Bone marrow (tissue), 2 donors: ENCODE measurements at regions not wholly inside any gene's neighbourhood (a gene's known extent, or its start where the extent isn't known, plus 50 kb on each side); places are given as distances from the start of the nearest gene placed in this dataset.
A peak's percentile ranks its signal among the peaks of the same experiment; 100 is the strongest.

Source experiments
- DNase-seq, 2 donors: peaks; one replicate each; lab custom pipeline; 2025; lab: John Stamatoyannopoulos, UW

DNA sequence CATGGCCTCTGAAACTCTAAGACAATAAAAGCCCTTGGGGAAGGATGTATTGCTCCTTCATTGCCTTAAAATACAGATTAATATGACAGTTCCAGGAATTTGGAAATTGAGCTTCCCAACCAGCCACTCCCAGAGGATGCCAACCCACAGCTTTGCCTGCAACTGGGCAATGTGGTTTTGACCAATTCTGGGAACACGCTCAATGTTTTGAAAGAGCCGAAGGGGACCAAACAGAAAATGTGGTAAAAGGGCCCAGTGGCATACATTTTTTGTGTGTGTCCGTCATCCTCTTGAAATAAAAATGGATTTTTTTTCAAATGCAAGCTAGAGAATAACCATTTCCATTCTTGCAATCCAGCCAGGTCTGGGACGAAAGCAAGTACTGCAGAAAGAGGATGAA lies 88.3 kb upstream of the PLEKHG7 start:
- no peak for DNase-seq

DNA sequence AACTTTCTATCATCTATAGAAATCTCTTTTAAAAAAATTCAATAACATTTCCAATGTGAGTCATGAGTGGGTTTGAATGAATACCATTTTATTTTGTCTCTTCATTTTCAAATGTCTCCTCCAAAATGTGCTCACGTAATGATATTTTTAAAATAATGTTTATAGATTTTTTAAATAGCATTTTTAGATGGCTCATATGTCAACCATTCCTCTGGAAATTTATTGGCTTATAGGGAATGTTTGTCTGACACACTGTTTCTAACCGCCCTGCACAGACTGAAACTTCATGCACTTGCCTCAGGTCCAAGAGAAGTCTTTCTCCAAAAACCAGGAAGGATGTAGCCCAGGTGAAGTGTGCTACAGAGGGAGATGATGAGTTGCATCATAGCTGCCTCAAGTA lies 88.8 kb upstream of the PLEKHG7 start:
- DNase-seq, result no peak

DNA sequence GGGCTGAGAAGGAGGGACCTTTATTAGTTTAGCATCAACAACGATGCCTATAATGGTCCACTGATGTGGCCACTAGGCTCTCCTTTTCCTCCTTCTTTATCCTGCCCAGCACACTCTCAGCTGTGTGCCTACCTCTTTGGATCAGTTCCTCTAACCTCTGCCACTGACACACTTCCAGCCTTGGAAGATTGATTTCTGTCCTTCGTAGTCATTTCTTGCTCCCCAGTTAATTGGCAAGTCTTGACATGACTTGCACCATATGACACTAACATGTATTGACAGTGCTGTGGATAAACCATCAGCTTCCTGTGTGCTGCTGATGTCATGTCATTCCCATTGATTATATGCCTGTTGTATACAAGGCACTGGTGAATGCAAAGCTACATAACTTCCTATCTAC lies 90.2 kb upstream of the PLEKHG7 start:
- DNase-seq, result no peak

DNA sequence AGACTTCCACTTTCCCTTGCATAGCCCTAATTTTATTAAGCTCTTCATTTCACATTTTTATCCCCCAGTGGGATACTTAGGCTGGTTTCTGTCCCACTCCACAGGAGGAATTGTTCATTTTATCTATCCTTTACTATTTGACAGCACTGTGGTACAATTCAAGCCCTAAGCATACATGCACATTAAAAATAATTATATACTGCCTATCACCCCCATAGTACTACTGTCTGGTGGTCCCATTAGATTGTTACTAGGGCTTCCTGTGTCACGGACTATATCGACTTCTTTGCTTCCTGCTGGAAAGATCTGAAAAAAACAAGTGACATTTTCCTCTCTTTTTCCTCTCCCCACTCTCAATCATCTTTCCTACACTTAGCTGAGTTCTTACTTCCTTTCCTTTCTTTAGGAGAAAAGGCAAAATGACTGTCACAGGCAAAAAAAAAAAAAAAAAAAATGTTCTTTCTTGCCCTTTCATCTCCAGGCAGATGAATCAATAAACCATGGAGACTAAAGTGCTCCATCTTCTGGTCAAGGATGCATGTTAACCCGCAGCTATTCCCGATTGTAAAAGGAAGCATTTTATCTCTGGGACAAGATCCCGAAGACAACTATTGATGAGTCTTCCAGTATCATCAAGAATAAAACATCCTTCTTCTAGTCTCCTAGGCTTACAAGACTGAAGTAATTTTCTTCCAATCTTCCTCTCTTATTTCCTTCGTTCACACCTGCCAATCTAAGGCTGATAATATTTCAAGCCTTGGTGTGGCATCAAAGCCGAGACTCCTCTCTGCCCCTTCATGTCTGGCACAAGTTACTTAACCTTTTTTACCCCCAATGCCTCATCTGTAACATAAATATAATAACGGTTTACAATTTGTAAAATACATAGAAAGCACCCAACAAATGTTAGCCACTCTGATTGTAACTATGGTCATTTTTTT lies 94.4 kb upstream of the PLEKHG7 start:
- DNase-seq, result no peak

DNA sequence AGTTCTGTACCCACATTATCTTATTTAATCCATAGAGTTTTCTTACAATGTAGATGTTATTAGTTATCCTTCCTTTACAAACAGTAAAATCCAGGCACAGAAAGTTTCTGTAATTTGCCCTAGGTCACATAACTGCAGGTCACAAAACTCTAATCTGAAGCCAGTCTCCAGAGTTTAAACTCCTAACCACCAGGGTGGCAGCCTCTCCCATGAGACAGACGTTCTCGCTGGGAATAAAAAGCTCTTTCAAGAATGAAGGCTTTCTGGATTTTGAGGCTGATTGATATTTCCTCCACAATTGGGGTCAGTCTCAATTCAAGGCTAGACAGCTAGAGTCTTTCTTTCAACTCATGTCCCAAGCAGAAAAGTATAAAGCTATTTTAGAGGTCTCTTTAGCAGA lies 95.8 kb upstream of the PLEKHG7 start:
- no peak for DNase-seq

DNA sequence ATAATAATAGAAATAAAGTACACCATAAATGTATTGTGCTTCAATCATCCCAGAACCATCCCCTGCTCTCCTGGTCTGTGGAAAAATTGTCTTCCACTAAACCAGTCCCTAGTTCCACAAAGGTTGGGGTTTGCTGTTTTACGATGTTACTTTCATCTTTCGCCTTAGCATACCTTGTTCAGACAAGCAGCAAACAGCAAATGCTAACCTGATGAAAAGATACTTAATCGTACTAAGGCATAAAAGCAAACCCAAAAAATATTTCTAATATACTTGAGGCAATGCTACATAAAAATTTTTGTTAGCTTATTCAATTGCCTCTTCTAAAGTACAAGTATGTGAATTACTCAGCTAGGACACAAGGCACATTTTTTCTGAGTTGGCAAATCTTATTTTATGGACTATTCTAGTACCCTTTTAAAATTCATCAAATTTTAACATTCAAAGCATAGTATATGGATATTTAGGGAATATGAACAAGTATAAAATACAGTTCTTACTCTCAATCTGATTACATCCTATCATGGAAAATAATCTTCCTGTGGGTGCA lies 97.1 kb upstream of the PLEKHG7 start:
- DNase-seq, result no peak

DNA sequence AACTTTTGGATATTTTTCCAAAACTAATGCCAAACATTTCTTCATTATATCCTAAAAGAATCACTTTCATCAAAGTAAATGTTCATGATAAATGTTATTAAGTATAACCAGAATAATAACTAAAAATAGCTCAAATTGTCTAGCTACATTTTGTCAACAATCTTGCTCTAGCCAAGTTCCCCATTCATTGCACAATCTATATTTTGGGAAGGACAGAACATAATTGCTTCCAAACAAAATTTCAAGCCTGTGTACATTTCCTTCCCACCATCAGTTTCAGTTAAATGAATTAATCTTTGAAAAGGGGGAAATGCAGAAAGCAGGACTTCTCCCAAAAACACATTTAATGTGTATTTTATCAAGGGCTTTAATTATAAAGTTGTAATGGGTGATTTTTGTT lies 98.0 kb upstream of the PLEKHG7 start:
- no peak for DNase-seq

DNA sequence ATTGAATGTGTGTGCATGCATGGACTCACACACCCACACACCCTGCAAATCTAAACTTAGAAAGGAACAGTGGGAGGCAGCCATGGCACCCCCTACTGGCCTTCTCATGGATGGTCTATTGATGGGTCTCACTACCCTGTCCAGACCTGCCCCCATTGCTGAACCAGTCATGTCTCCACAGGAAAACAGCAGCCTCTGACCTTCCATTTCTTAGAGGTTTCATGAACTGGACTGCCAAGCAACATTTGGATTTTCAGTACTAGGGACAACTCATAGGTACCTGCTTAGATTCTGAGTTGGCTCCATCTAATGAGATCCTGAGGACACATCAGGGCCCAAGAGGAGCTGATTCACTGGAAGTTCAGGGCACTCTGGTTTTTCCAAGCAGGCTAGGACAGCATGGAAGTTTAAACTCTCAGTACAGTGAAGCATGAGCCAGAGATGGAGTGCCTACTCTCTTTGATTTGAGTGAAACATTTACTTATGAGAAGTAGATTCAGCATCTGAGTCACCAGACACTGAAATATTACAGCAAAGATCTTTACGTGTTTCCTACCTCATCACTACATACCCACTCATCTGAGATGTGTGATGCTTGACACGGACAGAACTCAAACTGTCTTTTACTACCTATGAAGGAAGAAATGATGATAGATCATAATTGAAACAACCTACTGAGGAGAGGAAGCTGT lies 98.9 kb upstream of the PLEKHG7 start:
- DNase-seq, result no peak

DNA sequence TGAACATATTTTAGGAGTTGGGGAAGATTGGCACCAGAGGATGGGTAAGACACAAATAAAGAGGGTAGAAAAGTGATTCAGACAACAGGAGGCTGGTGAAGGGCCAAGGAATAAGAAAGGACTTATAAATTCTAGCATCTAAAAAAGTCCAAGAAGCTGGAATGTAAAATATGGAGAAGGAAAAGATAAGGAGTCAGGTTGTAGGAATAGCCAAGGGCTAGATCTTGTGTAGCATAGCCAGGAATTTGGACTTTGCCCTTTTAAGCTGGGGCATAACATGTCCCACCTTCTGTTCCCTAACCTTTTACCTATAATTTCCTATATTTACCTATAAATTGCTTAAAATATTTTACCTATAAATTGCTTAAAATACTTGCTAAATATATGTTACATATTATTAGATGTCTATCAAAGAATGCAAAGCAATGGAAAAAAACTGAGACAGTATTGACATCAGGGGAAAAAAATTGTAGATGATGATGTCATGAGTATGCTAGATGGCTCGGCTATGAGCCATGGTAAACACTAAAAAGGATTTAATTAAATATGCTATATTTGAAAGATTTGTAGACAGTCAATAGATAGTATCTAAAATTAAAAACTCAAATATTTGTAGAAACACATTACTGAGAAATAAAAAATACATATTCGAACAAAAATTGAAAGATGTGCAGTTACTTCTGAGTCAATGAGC lies 99.7 kb upstream of the PLEKHG7 start:
- no peak for DNase-seq

DNA sequence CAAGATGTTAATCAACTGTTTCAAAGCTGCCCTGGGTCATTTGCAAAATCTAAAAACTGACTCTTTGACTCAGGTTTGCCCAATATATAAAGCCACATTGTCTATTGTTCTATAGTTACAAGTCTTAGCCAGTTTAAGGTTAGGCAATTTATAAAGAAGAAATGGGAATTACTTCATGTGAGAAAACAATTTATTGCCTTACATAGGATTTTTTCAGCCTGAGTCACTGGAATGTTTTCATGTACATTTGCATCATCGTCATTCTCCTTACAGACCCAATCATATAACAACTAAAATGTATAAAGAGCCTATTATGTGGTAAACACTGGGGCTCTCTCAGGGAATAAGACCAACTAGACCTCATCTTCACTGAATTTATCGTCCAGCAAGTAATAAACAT lies 100.3 kb upstream of the PLEKHG7 start:
- no peak for DNase-seq

DNA sequence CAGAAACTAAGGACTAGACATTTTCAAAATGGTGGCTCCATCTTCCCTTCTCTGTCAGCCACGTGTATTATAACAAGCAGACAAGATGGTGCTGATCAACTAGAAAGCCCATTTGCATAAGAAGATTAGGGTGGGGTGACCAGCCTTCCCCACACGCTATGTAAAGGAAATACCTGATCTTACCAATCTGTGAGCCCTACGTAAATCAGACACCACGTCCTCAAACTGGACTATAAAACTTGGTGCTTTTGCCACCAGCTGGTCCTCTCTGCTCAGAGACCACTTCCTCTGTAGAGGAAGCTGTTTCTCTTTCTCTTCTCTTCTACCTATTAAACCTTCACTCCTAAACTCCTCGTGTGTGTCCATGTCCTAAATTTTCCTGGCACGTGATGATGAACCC lies 101.1 kb upstream of the PLEKHG7 start:
- no peak for DNase-seq

DNA sequence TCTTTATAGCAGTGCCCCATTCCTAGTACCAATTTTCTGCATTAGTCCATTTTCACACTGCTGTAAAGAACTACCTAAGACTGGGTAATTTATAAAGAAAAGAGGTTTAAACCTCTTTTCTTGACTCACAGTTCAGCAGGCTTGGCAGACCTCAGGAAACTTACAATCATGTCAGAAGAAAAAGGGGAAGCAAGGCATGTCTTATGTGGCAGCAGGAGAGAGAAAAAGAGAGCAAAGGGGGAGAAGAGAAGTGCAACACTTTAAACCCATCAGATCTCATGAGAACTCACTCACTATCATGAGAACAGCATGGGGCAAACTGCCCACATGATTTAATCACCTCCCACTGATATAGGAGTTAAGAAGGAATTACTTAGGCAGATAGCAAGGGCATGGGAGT lies 101.6 kb upstream of the PLEKHG7 start:
- DNase-seq, result no peak

DNA sequence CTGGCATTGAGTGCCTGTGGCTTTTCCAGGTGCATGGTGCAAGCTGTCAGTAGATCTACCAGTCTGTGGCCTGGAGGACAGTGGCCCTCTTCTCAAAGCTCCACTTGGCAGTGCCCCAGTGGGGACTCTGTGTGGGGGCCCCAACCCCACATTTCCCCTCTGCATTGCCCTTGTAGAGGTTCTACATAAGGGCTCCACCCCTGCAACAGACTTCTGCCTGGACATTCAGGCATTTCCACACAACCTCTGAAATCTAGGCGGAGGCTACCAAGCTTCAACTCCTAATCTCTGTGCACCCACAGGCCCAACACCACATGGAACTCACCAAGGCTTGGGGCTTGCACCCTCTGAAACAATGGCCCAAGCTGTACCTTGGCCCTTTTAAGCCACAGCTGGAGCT lies 102.7 kb upstream of the PLEKHG7 start:
- no peak for DNase-seq

DNA sequence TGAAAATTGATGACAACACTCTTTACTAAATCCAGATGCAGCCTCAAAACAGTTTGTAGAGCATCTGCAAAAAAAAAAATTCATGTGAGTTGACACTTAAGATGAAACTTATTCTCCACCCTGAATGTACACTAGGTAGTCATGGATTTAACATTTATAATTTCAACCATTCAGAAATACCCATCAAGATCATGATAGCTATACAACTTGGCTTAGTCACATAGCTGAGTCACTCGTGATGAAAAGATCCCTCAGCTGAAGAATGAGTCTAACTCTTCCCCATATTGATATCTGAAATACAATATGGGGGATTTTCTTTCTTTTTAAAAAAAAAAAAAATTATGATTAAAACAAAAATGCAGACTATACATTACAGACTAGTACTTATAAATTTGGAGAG lies 104.8 kb upstream of the PLEKHG7 start:
- DNase-seq, result no peak

DNA sequence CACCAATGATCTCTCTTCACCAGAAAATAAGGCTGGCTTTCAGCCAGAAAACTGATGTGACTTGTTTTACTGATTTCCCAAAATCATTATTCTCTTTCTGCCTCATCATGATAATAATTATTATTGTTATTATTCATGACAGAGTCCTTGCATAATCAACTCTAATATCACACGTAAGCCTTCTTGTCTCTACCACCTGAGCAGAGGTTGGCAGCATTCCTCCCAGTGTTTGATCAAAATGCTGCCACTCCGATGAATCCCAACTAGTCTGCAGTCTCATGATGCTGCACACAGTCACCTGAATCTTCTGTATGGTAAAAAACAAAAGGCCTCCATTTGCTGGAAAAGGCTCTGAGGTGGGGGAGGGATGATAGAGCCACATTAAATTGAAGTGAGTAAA lies 105.7 kb upstream of the PLEKHG7 start:
- no peak for DNase-seq

DNA sequence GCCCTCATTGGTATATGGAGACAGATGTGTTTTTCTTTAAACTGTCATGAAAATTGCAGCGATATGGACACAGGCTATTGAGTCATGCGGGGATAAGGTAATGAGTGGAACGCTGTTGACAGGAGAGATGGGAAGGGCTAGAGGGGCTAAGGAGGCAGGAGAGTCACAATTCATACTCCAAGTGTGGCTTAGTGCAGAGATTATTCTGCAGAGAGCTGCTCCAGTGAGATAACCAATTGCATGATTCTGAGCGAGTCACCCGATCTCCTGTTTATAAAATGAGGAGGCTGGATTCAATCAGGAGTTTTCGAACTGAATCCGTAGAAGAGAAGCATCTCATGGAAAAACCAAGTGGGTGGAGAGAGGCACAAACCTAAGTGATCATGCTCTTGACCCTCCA lies 106.4 kb upstream of the PLEKHG7 start:
- DNase-seq, result no peak

DNA sequence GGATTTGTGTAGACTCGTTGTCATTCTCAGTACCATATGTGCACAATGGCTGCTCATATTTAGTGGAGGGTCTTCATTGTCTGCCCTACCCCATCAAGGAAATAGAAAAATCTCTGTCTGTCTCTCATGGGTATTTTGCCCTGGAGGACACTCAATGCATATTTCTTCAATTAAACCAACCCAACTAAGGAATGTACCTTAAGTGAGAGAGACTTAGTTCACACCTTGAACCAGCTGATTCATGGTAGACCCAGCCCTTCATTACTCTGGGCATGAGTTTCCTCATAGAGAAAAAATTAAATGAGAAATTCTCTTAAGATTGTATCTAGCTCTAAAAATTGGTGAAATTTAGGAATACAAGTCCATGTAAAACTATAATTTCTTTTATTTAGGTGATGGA lies 107.1 kb upstream of the PLEKHG7 start:
- no peak for DNase-seq

DNA sequence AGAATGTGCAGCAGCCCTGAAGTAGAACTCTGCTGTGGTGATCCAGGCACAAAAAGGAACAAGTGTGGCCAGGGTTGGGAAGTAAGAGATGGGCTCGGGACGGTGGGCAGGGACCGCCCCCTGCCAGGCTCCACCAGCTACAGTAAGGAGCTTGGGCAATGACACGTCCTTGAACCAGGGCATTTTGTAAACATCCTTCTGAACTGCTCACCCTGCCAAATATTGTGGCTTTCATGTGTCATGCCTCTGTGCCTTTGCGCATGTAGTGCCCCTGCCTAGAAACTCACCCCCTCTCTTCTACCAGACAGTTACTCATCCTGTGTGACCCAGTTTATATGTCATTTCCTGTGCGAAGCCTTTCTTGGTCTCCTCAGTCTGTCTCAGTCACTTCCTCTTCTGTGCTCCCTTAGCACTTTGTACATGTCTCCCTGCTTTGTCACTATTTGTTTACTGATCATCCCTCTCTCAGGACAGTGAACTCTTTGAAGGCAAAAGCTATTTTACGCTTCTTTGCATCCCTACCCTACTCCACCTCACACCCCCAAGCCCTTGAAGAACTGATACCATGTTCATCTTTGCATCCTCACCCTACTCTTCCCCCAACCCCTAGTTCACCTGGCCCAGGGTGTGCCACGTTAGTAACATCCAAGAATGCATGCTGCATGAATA lies 108.9 kb upstream of the PLEKHG7 start:
- peak; percentile 36 to 99 for DNase-seq

DNA sequence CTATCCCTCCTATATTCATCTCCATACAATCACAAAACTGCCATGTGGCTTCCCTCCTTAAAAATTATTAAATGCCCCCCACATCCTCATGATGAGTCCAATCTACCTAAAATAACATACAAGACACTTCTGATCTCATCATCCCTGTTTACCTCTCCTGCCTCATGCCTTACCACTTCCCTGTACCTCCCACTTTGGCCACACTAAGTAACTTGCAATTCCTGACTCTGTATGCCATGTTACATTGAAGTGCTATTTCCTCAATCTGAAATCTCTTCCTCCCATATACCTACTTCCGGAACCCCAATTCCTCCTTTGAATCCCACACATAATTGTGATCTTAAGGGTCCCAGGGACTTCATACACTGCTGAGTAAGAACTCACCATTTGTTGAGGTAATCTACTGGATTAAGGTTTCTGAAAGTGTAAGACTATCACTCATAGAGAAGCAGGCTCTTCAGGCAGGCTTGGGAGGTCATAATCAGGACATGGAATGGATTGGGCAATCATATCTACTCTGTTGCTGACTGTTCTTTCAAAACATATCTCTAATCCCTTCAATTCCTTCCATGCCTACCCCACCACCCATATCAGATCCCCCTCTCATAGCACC lies 117.6 kb upstream of the PLEKHG7 start:
- DNase-seq, result no peak

DNA sequence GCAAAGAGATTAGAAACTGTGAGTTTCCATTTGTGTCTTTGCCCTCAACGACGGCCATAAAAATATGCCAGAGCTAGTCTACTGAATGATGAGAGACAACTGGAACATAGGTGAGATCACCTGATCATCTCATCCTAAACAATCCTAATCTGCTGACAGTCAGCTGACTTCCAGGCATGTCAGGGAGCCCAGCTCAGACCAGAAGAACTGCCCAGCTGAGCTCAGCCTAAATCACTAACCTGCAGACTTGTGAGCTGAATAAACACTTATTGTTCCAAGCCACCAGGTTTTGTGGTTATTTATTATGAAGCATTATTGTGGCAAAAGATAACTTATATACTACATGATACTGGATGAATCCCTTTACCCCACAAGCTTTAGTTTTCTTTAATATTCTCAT lies 118.9 kb upstream of the PLEKHG7 start:
- no peak for DNase-seq

DNA sequence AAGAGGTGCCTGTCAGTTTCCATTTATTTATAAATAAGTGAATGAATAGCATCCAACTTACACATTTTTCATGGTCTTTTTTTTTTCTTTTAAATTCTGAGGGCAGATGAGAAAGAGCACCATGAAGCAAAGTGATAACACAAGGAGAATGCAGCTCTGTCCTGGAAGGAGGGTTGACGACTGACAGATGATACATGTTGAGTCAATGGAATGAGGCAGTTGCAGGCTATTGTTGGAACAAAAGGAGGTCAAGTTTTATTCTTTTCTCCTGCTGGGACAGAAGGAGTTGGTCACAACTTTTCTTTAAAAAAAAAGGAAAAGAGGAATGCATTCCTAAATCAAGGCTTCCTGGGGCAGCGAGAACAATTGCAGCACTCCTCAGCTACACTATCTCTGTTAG lies 119.9 kb upstream of the PLEKHG7 start:
- no peak for DNase-seq

DNA sequence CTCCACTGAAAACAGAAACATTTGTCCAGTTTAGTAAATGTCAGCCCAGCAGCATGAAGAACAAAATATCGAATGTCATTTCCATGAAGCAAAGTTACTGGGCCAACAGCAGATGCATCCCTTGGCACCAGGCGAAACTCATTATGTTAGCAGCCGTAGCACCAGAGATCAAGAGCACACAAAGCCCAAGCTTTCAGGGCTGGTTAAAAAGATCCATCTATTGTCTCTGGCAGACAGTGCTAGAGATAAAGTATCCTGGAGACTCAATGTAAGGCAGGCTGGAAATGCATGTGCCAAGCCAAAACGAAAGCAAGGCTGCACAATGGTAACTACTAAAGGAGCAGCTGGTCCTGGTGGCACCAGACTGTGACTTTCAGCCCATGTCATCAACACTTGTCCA lies 120.3 kb upstream of the PLEKHG7 start:
- DNase-seq, result no peak
